H1 (cell line): ENCODE measurements at regions not wholly inside any gene's neighbourhood (a gene's known extent, or its start where the extent isn't known, plus 50 kb on each side); places are given as distances from the start of the nearest gene placed in this dataset.

Experiments
- ATF3 ChIP-seq: IDR thresholded peaks from 2 replicates; pipeline ENCODE4 v1.6.1; 2011; ENCODE audit warnings: low read depth, mild to moderate bottlenecking, low read length; ENCODE audit not compliant: insufficient read depth
- CHD2 ChIP-seq: IDR thresholded peaks from 2 replicates; pipeline ENCODE4 v1.6.1; 2012; ENCODE audit warnings: low read length, improper control_type of control experiment
- CTCF ChIP-seq, 3 experiments: IDR thresholded peaks; 1 replicate in 2 of 3; 2 replicates in 1 of 3; pipeline versions ENCODE4 v1.5.1 to v1.6.1; 2011; ENCODE audit warnings: low read length in 3 of 3, mild to moderate bottlenecking in 3 of 3, inconsistent platforms in 2 of 3, low read depth in 1 of 3, moderate library complexity in 1 of 3; ENCODE audit not compliant: insufficient read depth in 1 of 3; ENCODE audit errors: control extremely low read depth in 1 of 3
- EP300 ChIP-seq, 2 experiments: IDR thresholded peaks; 1 replicate in 1 of 2; 2 replicates in 1 of 2; pipeline ENCODE4 v1.6.1; 2011 to 2012; ENCODE audit warnings: low read depth in 2 of 2, low read length in 2 of 2, mild to moderate bottlenecking in 2 of 2, borderline replicate concordance in 1 of 2, inconsistent platforms in 1 of 2, moderate library complexity in 1 of 2
- POLR2A ChIP-seq, 2 experiments: IDR thresholded peaks; 1 replicate in 1 of 2; 2 replicates in 1 of 2; pipeline ENCODE4 v1.6.1; 2011; ENCODE audit warnings: low read depth in 2 of 2, low read length in 2 of 2, mild to moderate bottlenecking in 2 of 2; ENCODE audit errors: control extremely low read depth in 1 of 2
- RAD21 ChIP-seq, 2 experiments: IDR thresholded peaks in 1 of 2; conservative IDR thresholded peaks in 1 of 2; 2 replicates each; pipeline ENCODE4 v1.6.1; 2011; ENCODE audit warnings: low read depth in 2 of 2, low read length in 2 of 2, improper control_type of control experiment in 1 of 2, inconsistent platforms in 1 of 2, mild to moderate bottlenecking in 1 of 2, moderate library complexity in 1 of 2

DNA sequence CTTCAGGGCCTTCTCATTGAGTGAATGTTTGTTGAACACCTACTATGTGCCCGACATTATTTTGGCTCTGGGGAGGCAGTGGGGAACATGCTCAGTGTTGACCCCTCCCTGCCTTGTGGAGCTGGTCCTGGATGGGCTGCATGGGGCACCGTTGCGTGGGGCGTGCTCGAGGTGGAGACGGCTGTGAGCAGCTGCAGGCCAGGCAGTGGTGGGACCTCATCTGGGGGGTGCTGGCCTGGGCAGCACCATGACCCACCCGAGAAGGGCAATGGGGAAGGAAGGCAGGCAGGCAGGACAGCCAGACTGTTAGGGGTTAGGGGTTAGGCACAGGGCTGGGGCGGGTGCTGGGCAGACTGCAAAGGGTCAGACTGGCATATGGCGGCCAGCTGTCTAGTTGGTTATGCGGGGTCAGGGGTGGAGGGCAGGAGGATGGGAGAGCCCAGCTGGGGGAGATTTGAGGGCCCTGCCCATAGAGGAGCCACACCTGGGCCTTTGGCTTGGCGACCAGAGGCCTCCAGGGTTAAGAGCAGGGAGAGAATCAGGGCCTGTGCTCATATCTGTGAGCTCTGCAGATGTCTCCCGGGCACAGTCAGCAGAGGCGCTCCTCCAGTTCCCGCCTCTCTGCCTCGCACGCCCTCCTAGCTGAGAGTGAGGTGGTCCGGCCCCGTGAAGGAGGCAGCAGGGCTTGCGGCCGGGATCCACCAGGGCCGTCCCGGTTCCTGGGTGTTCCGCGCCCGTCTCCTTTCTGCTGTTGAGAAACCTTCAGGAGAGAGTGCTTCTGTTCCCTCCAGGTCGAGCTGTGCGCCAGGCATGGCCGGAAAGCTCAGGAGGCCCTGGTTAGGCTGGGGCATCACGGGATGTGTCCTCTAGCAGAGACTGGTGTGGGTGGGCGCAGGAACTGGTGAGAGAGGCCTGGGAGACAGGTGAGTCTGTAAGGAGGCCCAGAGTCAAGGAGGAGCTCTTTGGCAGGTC lies 73.3 kb downstream of the RGS12 start:
- TF ChIP-seq POLR2A (IDR thresholded peaks at IDR 0.05; ENCODE audit: control extremely low read depth in 1 of 2, low read depth in 2 of 2, low read length in 2 of 2): no peak
- no peak for TF ChIP-seq CHD2
- no peak for TF ChIP-seq ATF3
- TF ChIP-seq RAD21 (IDR thresholded peaks at IDR 0.05 in 1 of 2, conservative IDR thresholded peaks at IDR 0.05 in 1 of 2; ENCODE audit: low read depth in 2 of 2, low read length in 2 of 2): no peak
- TF ChIP-seq CTCF (IDR thresholded peaks at IDR 0.05; ENCODE audit: control extremely low read depth in 1 of 3, insufficient read depth in 1 of 3, low read depth in 1 of 3, low read length in 3 of 3): no peak
- no peak for TF ChIP-seq EP300 (IDR thresholded peaks at IDR 0.05; ENCODE audit: borderline replicate concordance in 1 of 2, low read depth in 2 of 2, low read length in 2 of 2)
